Esophagus muscularis mucosa (tissue), 4 donors: ENCODE measurements at regions not wholly inside any gene's neighbourhood (a gene's known extent, or its start where the extent isn't known, plus 50 kb on each side); places are given as distances from the start of the nearest gene placed in this dataset.

ENCODE experiments used
- DNase-seq: peaks from one replicate; pipeline ENCODE4 v3.0.0-alpha.2; 2017; ENCODE audit errors: extremely low spot score
- H3K27ac ChIP-seq, 4 donors: fragments of 200-600 bp; sonication (generic); replicated peaks in 1 of 4; 1 replicate in 3 of 4; 2 replicates in 1 of 4; pipeline ENCODE4 v1.5.1; 2016 to 2019; ENCODE audit warnings: mild to moderate bottlenecking in 1 of 4
- H3K27me3 ChIP-seq, 4 donors: fragments of 200-600 bp; sonication (generic); one replicate each; pipeline versions ENCODE4 v1.5.1 to v1.6.0; 2016 to 2019
- H3K36me3 ChIP-seq, 4 donors: fragments of 200-600 bp; sonication (generic); one replicate each; pipeline ENCODE4 v1.5.1; 2016 to 2019
- H3K4me1 ChIP-seq, 4 donors: fragments of 200-600 bp; sonication (generic); one replicate each; pipeline ENCODE4 v1.5.1; 2016 to 2019
- H3K4me3 ChIP-seq, 4 donors: fragments of 200-600 bp; sonication (generic); 1 replicate in 2 of 4; 2 replicates in 2 of 4; pipeline ENCODE4 v1.5.1; 2016 to 2019; ENCODE audit warnings: mild to moderate bottlenecking in 4 of 4, moderate library complexity in 1 of 4
- H3K9me3 ChIP-seq, 4 donors: fragments of 200-600 bp; sonication (generic); 1 replicate in 3 of 4; 2 replicates in 1 of 4; pipeline ENCODE4 v1.5.1; 2016 to 2019
- EP300 ChIP-seq: sonication (generic); formaldehyde crosslinking; IDR thresholded peaks from one replicate; pipeline ENCODE4 v1.6.1; 2017; ENCODE audit warnings: antibody characterized with exemption
- POLR2A ChIP-seq: fragments of 450-650 bp; IDR thresholded peaks from one replicate; pipeline ENCODE4 v1.6.1; 2017; ENCODE audit warnings: antibody characterized with exemption, moderate library complexity, mild to moderate bottlenecking, low read depth
- POLR2AphosphoS5 ChIP-seq, 2 donors: sonication (generic); formaldehyde crosslinking; IDR thresholded peaks; one replicate each; pipeline ENCODE4 v1.6.1; 2017; ENCODE audit warnings: antibody characterized with exemption in 2 of 2
- WGBS: methylation state at CpG from one replicate; pipeline ENCODE4 v1.1.5; 2018; 5-methylcytosine and 5-hydroxymethylcytosine counted together
- intact Hi-C: fragments of 100-400 bp; cut with DNase I; formaldehyde crosslinking; loops from one replicate; pipeline ENCODE4 v1.15.1; 2023
- TF ChIP-seq, protein P1 (sequence below), 3 experiments: fragments of 200-600 bp in 2 of 3; fragments of 450-650 bp in 1 of 3; sonication (generic) in 2 of 3; IDR thresholded peaks; one replicate each; pipeline ENCODE4 v1.5.1; 2017 to 2019; ENCODE audit warnings: antibody characterized with exemption in 3 of 3, mild to moderate bottlenecking in 2 of 3, moderate library complexity in 1 of 3

DNA sequence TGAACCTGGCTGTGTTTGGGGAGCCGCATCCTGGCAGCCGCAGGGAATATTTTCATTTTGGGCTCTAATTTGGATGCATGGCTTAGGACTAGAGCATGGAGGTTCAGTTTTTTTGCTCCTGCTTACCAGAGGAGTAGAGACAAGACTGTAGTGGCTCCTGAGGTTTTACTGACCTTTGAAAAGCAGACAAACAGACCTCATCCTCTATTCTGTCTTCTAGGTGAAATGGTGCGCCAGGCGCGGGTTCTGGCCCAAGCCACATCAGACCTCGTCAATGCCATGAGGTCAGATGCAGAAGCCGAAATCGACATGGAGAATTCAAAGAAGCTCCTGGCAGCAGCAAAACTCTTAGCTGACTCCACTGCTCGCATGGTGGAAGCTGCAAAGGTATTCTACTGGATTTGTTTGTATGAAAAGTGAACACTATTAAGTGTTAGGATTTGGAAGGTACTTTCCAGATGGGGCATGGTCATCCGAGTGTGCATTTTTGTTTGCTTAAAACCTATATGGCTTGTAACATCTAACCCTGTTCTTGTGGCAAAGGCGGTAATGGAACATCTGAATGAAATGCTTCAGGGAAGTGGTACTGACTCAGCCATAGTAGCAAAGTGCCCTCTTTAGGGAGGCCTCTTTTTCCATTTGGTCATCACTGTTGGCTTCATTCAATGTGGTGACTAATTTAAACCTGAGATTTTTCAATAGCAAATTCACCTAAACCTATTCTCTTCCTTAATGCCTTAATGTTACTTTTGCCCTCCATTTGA, 330.7 kb upstream of the TPM1 start:
- Histone ChIP-seq H3K27me3 (no peaks in the 10 kb centered on the region), H3K9me3 (no peaks in the 10 kb centered on the region), H3K4me3 (no peak overlapping the region), H3K36me3 (peaks cover 5 to 58% (median 28%) of the 10 kb centered on the region in 4 donors), H3K4me1 (no peaks in the 10 kb centered on the region), H3K27ac (no peak overlapping the region)
- WGBS: 98% methylated on average over 11 of the region's 11 CpGs
- DNase-seq: no peak
- TF ChIP-seq POLR2A: no peak
- TF ChIP-seq, protein P1, sequence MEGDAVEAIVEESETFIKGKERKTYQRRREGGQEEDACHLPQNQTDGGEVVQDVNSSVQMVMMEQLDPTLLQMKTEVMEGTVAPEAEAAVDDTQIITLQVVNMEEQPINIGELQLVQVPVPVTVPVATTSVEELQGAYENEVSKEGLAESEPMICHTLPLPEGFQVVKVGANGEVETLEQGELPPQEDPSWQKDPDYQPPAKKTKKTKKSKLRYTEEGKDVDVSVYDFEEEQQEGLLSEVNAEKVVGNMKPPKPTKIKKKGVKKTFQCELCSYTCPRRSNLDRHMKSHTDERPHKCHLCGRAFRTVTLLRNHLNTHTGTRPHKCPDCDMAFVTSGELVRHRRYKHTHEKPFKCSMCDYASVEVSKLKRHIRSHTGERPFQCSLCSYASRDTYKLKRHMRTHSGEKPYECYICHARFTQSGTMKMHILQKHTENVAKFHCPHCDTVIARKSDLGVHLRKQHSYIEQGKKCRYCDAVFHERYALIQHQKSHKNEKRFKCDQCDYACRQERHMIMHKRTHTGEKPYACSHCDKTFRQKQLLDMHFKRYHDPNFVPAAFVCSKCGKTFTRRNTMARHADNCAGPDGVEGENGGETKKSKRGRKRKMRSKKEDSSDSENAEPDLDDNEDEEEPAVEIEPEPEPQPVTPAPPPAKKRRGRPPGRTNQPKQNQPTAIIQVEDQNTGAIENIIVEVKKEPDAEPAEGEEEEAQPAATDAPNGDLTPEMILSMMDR (IDR thresholded peaks at IDR 0.05): no peak
- TF ChIP-seq POLR2AphosphoS5 (IDR thresholded peaks at IDR 0.05): no peak
- intact Hi-C loops: no loop called here

DNA sequence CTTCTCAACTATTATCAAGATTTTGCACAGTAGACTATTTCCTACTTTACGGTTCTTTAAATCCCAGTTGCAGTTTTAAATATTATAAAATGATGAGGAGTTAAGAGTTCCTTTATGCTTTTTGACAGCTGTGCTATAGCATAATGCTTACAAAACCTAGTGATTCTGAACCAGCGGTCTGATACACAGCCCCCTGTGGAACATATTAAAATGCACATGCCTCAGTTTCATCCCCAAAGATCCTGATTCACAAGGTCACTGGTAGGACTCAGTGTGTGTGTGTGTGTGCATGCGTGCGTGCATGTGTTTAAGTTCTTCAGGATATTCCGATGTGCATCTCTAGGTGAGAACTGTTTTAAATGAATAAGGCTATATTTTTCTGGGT, 330.1 kb upstream of the TPM1 start:
- no peaks in the 10 kb centered on the region for H3K27me3 ChIP-seq
- 77% methylated on average over 5 of the region's 5 CpGs for WGBS
- no peaks in the 10 kb centered on the region for H3K9me3 ChIP-seq
- no peaks in the 10 kb centered on the region for H3K4me1 ChIP-seq
- peaks cover 5 to 58% (median 34%) of the 10 kb centered on the region in 4 donors for H3K36me3 ChIP-seq
- no peak overlapping the region for H3K4me3 ChIP-seq
- TF ChIP-seq POLR2AphosphoS5 (IDR thresholded peaks at IDR 0.05) (no peak), EP300 (no peak)
- DNase-seq: no peak
- no peak overlapping the region for H3K27ac ChIP-seq
- intact Hi-C loops: no loop called here

DNA sequence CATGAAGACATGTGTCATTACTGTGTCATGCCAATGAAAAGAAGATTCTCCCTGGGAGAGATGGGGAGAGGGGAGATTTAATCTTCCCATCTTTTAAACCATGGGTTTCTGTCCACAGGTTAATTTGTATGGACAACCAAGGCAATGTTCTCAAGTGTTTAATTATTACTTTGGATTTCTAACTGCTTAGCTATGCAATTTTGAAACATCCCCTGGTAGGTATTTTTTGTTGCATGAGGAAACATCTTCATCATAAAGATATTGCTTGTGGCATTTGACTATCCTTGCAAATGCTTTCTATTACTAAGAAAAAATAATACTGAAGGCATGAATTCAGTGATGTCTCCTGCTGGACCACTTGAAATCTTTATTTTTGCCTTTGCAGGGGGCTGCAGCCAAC, 326.6 kb upstream of the TPM1 start:
- DNase-seq: no peak
- Histone ChIP-seq H3K27ac (no peak overlapping the region), H3K4me1 (no peaks in the 10 kb centered on the region), H3K4me3 (no peak overlapping the region), H3K36me3 (peaks cover 17 to 70% (median 50%) of the 10 kb centered on the region in 4 donors), H3K27me3 (no peaks in the 10 kb centered on the region), H3K9me3 (no peaks in the 10 kb centered on the region)
- intact Hi-C loops: no loop called here
- TF ChIP-seq POLR2AphosphoS5 (IDR thresholded peaks at IDR 0.05) (no peak), POLR2A (no peak), EP300 (no peak)
- TF ChIP-seq, protein P1 (IDR thresholded peaks at IDR 0.05): no peak

DNA sequence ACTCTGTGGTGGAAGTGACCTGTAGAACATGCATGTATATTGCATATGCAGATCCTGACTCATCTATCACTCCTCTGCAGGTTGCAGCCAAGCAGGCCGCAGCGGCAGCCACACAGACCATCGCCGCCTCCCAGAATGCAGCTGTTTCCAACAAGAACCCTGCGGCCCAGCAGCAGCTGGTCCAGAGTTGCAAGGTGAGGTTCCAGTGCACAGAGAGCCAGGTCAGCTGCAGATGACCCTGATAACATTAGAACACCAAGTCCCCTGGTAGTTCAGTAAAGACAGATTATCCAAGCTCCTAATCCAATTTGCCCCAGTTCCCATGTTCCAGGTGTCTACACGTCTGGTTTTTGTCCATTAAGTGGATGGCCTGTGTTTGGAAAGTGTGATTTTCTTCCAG, 325.1 kb upstream of the TPM1 start:
- peaks cover 13 to 65% (median 45%) of the 10 kb centered on the region in 4 donors for H3K36me3 ChIP-seq

DNA sequence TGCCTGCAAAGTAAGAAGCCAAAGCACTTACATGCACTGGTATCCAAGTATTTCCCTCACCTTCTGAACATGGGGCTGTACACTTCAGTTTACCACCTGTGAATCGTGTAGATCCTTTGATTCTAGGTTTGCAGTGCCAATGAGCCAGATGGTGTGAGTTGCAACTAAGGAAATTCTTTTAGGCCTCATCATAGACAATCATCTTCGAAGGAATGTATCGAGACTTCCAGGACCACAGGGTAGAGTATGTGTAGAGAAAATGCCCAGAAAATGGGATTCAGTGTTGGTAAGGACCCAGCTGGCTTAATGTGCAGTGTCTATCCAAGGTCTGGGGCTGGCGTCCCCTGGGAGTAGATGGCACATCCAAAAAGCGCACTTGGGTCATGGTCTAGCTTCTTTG, 323.2 kb upstream of the TPM1 start:
- intact Hi-C loops: no loop called here
- TF ChIP-seq POLR2AphosphoS5 (IDR thresholded peaks at IDR 0.05) (no peak), POLR2A (no peak), EP300 (no peak)
- TF ChIP-seq, protein P1 (IDR thresholded peaks at IDR 0.05): no peak
- H3K27ac ChIP-seq: no peak overlapping the region
- H3K36me3 ChIP-seq: peaks cover 13 to 68% (median 43%) of the 10 kb centered on the region in 4 donors
- no peak for DNase-seq
- 96% methylated on average over 5 of the region's 5 CpGs for WGBS
- H3K4me1 ChIP-seq: no peaks in the 10 kb centered on the region
- H3K4me3 ChIP-seq: no peak overlapping the region
- H3K9me3 ChIP-seq: no peaks in the 10 kb centered on the region
- H3K27me3 ChIP-seq: no peaks in the 10 kb centered on the region

More for the DNA sequence above, 325.1 kb upstream of the TPM1 start:
- TF ChIP-seq POLR2A (no peak), EP300 (no peak), POLR2AphosphoS5 (IDR thresholded peaks at IDR 0.05) (no peak)
- TF ChIP-seq, protein P1 (IDR thresholded peaks at IDR 0.05): no peak
- no peak overlapping the region for H3K27ac ChIP-seq
- intact Hi-C loops: no loop called here
- no peaks in the 10 kb centered on the region for H3K4me1 ChIP-seq
- no peak for DNase-seq
- no peaks in the 10 kb centered on the region for H3K9me3 ChIP-seq
- no peak overlapping the region for H3K4me3 ChIP-seq
- no peaks in the 10 kb centered on the region for H3K27me3 ChIP-seq
- 91% methylated on average over 6 of the region's 6 CpGs for WGBS
